AML-193 (cell line): ENCODE measurements at regions not wholly inside any gene's neighbourhood (a gene's known extent, or its start where the extent isn't known, plus 50 kb on each side); places are given as distances from the start of the nearest gene placed in this dataset.
"Not testable (repeated sequence)": the region's sequence is repeated elsewhere in the genome, so short reads cannot be mapped to it uniquely, and the experiment has no call there.

Experiments used
- DNase-seq, 2 experiments: peaks; one replicate each; lab custom pipeline; 2025; lab: John Stamatoyannopoulos, UW

- no peak for DNase-seq
Measured at GRCh38 chr16:87156195-87156594, 161.0 kb downstream of the C16orf95 start.

GRCh38 chr16:87160234-87160636 lies 157.0 kb downstream of the C16orf95 start:
- DNase-seq: no peak

GRCh38 chr16:87160701-87161337 lies 156.4 kb downstream of the C16orf95 start:
- DNase-seq: no peak

- not testable (repeated sequence) for DNase-seq
Measured at GRCh38 chr16:87161410-87161809, 155.8 kb downstream of the C16orf95 start.

- no peak for DNase-seq
Measured at GRCh38 chr16:87161822-87162676, 155.1 kb downstream of the C16orf95 start.

GRCh38 chr16:87162799-87163198 lies 154.4 kb downstream of the C16orf95 start:
- DNase-seq: not testable (repeated sequence)

- no peak for DNase-seq
Measured at GRCh38 chr16:87163637-87164036, 153.6 kb downstream of the C16orf95 start.

GRCh38 chr16:87165151-87165550 lies 152.0 kb downstream of the C16orf95 start:
- DNase-seq: no peak

GRCh38 chr16:87165885-87166284 lies 151.3 kb downstream of the C16orf95 start:
- DNase-seq: no peak

- DNase-seq: no peak
Measured at GRCh38 chr16:87166321-87166720, 150.9 kb downstream of the C16orf95 start.

- DNase-seq: no peak
Measured at GRCh38 chr16:87166934-87167333, 150.3 kb downstream of the C16orf95 start.

GRCh38 chr16:87169509-87169995 lies 147.6 kb downstream of the C16orf95 start:
- no peak for DNase-seq

- no peak for DNase-seq
Measured at GRCh38 chr16:87170310-87170709, 146.9 kb downstream of the C16orf95 start.

GRCh38 chr16:87171723-87172122 lies 145.5 kb downstream of the C16orf95 start:
- no peak for DNase-seq

GRCh38 chr16:87172632-87173031 lies 144.6 kb downstream of the C16orf95 start:
- DNase-seq: no peak

- DNase-seq: no peak
Measured at GRCh38 chr16:87173294-87173893, 143.8 kb downstream of the C16orf95 start.

GRCh38 chr16:87174061-87174460 lies 143.1 kb downstream of the C16orf95 start:
- DNase-seq: no peak

GRCh38 chr16:87176735-87177134 lies 140.5 kb downstream of the C16orf95 start:
- DNase-seq: no peak

GRCh38 chr16:87177673-87178072 lies 139.5 kb downstream of the C16orf95 start:
- no peak for DNase-seq

GRCh38 chr16:87178177-87178863 lies 138.9 kb downstream of the C16orf95 start:
- DNase-seq: no peak

GRCh38 chr16:87178977-87179376 lies 138.2 kb downstream of the C16orf95 start:
- no peak for DNase-seq

- no peak for DNase-seq
Measured at GRCh38 chr16:87180069-87180468, 137.1 kb downstream of the C16orf95 start.
